HG02852 (cell line): ENCODE measurements at regions not wholly inside any gene's neighbourhood (a gene's known extent, or its start where the extent isn't known, plus 50 kb on each side); places are given as distances from the start of the nearest gene placed in this dataset.
A peak's percentile ranks its signal among the peaks of the same experiment; 100 is the strongest.

Source experiments
- ATAC-seq: cut with Tn5 transposase; IDR thresholded peaks from one replicate; pipeline ENCODE4 v1.9.1; 2021; ENCODE audit warnings: mild to moderate bottlenecking, moderate library complexity; ENCODE audit not compliant: unreplicated experiment

- ATAC-seq: no peak
These were observed 429.1 kb upstream of the CCDC196 start for GRCh38 chr14:66056926-66057552.

- no peak for ATAC-seq
These were observed 421.0 kb upstream of the CCDC196 start for GRCh38 chr14:66065188-66065587.

DNA sequence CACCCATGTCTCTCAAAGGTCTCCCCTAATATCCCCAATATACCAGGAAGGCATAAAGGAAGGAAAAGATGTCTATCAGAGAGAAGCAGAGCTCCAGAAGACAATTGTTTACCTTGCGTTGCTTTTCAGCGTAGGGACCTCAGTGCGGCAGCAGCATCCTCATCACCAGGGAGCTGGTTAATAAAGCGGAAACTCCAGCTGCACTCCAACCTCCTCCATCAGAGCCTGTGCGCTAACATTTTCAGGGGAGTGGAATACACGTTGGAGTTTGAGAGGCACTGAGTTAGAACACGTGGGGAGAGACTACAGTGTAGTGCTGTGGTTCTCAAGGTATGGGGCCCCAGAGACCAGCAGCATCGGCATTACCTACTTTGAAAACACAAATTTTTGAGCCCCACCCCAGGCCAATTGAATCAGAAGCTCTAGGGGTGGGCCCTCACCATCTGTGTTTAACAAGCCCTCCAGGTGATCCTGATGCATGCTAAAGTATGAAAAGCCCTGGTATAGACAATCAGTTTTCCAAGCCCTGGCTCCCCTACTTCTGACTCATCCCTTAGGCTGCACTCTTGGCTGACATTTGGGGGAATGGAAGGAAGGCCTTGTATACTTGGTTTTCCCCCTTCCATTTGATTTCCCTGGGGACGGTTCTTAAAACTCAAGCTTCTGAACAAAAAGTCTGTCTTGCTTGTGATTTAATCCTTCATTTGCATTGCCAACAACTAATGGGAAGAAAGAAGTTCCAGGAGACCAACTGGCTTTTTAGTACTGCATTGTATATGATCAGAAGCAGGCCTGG is 419.0 kb upstream of the CCDC196 start:
- ATAC-seq: no peak

DNA sequence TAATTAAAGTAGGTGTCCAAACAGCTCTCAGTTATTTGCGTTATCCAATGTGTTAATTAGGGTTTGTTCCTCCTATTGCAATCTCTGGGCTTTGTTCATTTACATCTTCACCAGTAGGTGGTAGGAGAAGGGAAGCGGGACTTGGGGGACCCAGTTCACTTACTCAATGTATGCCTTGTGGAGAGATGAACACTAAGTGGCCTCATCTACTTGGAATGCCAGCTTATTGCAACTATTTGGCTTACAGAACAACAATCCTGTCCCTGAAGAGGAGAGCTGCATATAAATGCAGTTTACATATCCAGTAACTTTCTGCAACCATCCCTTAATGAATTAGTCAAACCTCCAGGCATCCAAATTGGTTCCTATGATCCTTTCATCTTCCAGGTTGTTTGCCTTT is 417.1 kb upstream of the CCDC196 start:
- no peak for ATAC-seq

DNA sequence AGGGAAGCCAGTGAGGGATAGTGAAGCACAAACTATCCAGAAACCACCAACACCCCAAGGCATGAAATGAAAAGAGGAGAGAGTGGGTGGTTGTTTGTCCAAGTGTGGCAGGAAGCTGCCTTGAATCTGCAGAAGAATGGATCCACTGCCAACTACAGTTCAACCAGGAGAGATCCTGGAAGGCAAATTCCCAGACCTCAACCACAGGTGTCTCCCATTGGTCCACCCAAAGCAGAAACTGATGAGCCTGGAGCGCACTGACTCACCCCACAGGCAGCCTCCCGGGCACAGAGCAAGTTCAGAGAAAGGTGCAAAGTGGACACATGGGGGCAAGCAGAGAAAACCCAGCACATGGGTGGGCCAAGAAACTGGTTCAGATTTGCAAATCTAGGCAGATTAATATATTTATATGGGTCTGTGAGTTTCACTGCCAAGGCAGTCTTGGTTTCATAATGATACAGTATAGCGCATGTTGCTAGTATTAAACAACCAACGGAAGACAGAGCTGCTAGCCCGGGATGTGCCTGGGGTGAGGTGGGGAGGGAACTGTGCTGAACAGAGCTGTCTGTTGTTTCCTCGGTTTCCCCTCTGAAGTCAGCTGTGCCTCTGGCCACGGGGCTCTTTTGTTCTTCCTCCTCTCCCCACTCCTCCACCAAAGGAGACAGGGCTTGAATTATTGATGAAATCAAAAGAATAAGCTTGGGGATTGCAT is 416.2 kb upstream of the CCDC196 start:
- no peak for ATAC-seq

DNA sequence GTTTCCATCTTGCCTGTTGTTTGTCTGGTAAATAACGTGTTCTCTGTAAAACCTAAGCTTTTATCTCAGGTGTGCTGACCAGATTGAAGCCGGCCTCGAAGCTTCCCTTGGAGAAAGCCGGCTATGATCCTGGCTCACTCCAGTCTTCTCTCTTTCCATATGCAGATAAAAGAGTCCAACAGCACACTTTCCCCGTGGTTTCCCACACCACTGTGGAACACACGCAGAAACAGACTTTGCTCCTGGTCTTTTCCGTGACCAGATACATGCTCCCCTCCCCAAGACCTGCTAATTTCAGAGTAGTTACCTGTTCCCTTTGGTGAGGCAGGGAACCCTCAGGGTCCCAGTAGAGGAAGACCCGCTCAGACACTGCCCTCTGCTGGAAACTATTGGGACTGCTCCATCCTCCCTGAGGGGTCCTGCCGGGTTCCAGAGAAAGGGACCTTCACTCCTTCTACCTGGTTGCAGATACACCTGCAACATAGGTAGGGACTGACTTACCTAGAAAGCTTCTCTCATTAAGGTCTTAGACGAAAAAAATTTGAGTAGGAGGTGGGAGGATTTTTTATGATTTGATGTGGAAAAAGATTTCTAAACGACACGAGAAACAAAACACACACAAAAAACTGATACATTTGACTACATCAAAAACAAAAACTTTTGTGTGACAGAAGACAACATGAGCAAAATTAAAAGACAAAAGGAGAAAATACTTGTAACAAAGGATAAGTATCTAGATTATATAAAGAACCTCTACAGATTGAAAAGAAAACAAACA is 415.4 kb upstream of the CCDC196 start:
- peak; percentile 44 for ATAC-seq

- no peak for ATAC-seq
These were observed 413.7 kb upstream of the CCDC196 start for GRCh38 chr14:66072190-66073084.

DNA sequence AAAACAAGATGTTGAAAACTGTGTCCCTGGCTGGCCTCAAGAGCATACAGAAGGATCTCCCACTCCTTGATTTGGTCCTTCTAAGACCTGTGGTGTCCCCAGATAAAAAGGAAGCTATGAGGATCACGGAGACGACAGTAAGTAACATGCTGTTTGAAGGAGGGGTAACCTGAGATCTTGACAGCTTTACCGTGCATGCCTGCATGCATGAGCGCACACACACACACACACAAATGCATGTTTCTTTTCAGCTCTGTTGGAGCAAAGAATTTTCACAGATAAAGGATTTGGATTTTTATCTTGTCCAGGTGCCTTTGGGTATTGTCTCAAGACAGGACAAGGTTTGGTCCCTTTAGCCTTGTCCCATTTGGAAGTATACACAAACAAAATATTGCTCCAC is 411.6 kb upstream of the CCDC196 start:
- ATAC-seq: no peak

DNA sequence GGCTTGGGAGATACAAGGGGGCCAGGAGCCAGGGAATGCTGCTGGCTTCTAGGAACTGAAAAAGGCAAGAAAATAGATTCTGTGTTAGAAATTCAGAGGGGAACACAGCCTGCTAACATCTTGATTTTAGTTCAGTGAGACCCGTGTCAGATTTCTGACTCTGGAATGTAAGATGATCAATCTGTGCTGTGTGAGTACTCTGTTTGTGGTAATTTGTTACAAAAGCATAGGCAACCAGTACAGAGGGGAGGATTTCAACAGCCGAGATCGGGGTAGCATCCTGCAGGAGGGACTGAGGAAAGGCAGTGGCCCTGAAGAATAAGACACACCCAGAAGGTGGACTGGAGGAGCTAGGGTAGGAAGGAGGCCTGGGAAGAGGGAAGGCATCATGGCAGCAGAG is 410.0 kb upstream of the CCDC196 start:
- ATAC-seq: no peak

DNA sequence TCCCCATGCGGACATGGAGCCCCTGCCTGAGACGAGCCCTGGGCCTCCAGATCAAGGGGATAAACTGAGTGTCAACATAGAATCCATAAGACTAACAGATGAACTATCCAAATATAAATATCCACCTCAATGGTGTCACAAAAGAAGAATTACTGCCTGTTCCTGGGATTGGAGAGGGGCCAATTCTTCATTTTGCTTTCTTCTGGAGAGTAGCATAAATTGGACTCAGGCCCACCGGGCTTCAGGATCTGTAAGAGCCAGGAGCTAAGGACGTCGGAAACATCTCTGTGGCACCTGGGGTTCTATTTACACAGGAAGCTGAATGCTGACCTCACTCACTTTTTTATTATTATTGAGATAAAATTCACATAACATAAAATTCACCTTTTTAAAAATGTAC is 408.2 kb upstream of the CCDC196 start:
- no peak for ATAC-seq

DNA sequence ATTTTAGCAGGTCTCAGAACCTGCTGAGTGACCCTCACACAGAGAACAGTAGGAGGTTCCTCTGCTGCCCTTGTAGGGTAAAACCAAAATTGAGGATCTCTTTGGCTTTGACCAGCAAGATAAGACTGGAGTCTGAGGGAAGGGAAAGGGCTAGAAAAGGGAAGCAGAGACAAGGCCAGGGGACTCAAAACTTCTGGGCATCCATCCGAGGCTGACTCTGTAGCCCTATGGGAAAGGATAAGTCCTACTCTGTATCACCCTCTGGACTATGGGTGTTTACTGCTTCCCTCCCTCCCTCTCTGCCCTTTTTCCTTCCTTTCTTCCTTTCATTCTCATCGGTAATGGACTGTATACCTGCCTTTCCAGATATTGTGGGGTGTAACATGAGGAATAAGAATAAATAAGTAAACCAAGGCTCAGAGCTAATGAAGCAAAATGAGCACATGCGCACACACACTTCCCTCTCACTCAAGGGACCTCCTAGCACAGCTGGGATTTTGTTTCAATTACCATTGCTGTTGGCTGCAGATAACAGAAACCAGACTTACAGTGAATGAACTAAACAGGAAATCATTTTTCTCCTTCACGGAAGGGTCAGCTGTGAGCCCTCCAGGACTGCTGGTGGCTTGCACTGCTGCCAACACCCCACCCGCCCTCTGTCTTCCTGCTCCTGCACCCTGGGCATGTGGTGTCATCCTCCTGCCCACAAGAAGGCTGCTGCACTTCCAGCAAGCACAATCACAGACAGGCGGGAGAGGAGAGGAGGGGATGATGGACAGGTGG is 404.4 kb upstream of the CCDC196 start:
- ATAC-seq: no peak

DNA sequence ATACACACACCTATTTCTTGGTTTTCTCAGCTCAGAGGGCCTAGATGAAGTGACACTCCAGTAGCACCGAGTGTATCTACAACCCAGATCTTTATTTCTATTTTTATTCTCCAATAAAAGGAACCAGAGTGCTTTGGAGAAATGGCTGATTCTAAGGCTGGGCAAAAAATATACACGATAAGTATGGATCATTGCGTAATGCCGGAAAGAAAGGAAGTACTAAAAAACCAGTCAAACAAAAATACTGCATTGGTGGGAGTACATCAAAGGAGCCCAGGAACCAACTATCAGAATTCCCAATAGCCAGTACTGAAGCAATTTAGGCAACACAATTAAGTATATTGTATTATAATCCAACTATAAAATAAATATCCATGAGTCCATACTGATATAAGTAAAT is 400.9 kb upstream of the CCDC196 start:
- no peak for ATAC-seq

DNA sequence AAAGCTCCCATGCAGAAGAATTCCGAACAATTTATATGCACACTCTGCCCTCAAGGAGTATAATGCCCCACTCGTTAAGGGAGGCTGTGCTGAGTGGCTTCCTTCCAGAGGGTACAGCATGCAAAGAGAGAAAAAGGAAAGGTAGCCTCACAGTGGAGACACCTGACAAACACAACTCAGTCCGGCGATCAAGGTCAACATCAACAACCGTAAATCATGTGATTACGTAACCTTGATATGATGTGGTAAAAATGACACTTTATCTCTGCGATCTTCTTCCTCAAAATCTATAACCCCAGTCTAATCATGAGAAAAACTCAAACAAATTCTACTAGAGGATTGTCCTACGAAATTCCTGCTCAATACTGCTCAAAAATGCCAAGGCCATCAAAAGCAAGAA is 400.5 kb upstream of the CCDC196 start:
- ATAC-seq: no peak

DNA sequence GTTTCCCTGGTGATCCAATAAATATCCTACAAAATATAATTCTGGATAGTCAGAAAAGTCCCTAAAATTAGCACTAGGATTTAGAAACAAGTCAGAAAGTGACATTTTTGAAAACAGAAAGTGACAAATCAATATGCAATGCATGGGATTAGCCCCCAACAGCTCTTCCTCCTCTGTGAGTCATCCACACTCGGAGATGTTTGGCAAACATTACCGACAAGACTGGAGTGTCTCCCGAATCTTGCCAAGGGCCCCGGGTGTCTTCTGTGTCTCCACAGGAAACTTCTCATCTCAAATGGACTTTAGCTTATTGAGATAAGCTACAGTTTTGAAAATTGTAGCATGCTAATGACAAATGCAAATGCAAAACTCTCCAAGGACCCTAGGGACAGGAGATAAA is 398.9 kb upstream of the CCDC196 start:
- no peak for ATAC-seq

DNA sequence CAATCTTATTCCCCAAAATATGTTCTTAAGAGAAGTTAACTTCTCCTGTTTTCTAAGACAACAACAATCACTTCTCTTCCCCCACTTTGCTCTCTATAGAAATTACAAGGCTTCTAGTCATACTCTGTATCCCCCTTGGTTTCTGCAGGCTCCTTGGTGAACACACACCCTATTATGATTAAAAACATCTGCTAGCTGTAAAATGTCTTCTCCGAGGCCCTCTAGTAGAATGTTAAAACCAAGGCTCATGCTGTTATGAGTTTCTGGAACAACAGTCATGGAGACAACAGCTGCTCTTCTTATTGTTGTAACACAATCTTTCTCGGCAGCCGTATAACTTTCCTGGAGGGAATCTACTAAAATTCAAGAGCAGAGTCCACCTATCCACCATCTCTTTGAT is 397.5 kb upstream of the CCDC196 start:
- ATAC-seq: no peak

DNA sequence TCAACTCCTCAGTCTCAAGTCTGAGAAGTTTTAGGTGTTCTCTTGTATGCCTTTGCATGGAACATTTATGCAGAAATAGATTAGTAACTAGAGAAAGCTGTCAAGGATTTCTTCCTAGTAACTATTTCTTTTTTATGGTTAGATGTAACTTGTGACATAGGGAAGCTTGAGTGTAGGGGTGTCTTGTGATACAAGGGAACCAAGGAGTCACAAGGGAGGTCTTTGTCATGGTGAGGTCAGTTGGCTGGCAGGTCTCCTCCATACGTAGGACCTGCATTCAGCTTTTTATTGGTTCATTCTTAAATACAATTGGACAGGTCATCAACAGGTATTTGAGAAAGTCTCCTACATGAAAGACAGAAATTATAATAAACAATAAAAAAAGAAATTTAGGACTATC is 394.0 kb upstream of the CCDC196 start:
- no peak for ATAC-seq

DNA sequence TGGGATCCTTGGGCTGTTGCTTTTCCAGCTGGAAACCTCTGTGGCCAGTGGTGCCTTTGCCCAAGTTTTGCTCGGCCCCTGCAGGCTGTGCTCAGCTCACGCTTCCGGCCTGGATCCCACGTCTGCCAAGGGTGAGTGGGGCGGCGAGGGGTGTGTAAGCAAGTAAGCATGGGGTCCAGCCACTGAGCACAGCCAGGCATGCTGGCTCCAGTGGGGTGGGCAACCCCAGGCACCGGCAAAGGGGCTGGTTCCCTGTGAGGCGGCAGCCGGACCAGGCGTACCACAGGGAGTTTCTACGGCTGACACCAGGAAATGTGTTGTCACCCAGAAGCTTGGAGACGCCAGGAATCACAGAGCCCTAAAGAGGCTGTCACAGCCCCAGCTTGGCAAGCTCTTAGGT is 393.4 kb upstream of the CCDC196 start:
- no peak for ATAC-seq

- no peak for ATAC-seq
These were observed 392.0 kb upstream of the CCDC196 start for GRCh38 chr14:66094001-66094727.

DNA sequence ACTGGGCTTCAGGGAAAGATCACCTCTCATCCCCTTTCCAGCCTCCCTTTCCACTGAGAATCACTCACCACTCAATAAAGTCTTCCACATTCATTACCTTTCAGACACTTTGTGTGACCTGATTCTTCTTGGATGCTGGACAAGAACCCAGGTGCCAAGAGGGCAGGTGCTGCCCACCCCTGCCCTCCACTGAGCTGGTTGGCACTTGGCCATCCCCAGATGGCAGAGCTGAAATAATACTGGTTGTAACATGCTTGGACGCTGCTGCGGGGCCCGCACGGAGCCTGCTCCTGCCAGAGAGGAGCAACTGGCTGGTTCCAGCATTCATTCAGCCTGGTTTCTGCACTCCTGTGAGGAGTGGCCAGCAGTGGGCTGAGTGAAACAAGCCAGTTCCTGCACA is 386.7 kb upstream of the CCDC196 start:
- no peak for ATAC-seq
